GM23338 (cell line): ENCODE measurements at regions not wholly inside any gene's neighbourhood (a gene's known extent, or its start where the extent isn't known, plus 50 kb on each side); places are given as distances from the start of the nearest gene placed in this dataset.

Experiments
- CREB1 ChIP-seq: fragments of 250-450 bp; sonication (Bioruptor Pico); IDR thresholded peaks from 2 replicates; pipeline ENCODE4 v1.5.0; 2020; ENCODE audit warnings: low read depth, mild to moderate bottlenecking, moderate library complexity
- EZH2 ChIP-seq: fragments of 200-600 bp; sonication (generic); IDR thresholded peaks from one replicate; pipeline ENCODE4 v1.8.0; 2017; ENCODE audit warnings: antibody characterized with exemption, mild to moderate bottlenecking, low read depth; ENCODE audit not compliant: unreplicated experiment
- EZH2phosphoT487 ChIP-seq: fragments of 200-600 bp; sonication (generic); IDR thresholded peaks from one replicate; pipeline ENCODE4 v1.8.1; 2018; ENCODE audit warnings: antibody characterized with exemption; ENCODE audit not compliant: unreplicated experiment
- JUNB ChIP-seq: IDR thresholded peaks from one replicate; pipeline ENCODE4 v1.6.1; 2016; ENCODE audit warnings: antibody characterized with exemption; ENCODE audit not compliant: unreplicated experiment
- NANOG ChIP-seq: IDR thresholded peaks from 2 replicates; pipeline ENCODE4 v1.6.1; 2016; ENCODE audit warnings: antibody characterized with exemption, borderline replicate concordance
- POLR2AphosphoS5 ChIP-seq: IDR thresholded peaks from 2 replicates; pipeline ENCODE4 v1.6.1; 2016; ENCODE audit warnings: antibody characterized with exemption, low read depth
- STAT1 ChIP-seq: IDR thresholded peaks from one replicate; pipeline ENCODE4 v1.6.1; 2016; ENCODE audit warnings: antibody characterized with exemption; ENCODE audit not compliant: unreplicated experiment
- ZNF114 ChIP-seq: fragments of 250-450 bp; sonication (Bioruptor Pico); IDR thresholded peaks from 2 replicates; pipeline ENCODE4 v1.5.0; 2020; ENCODE audit warnings: mild to moderate bottlenecking, moderate library complexity
- ZNF331 ChIP-seq: fragments of 250-450 bp; sonication (Bioruptor Pico); IDR thresholded peaks from 2 replicates; pipeline ENCODE4 v1.5.0; 2020; ENCODE audit warnings: low read depth, mild to moderate bottlenecking, moderate library complexity
- TF ChIP-seq, protein P1 (sequence below), 2 experiments: fragments of 200-600 bp in 1 of 2; sonication (generic) in 1 of 2; conservative IDR thresholded peaks; 2 replicates each; pipeline versions ENCODE4 v1.5.1 to v1.6.1; 2016 to 2017; ENCODE audit warnings: antibody characterized with exemption in 2 of 2, low read depth in 2 of 2, mild to moderate bottlenecking in 2 of 2, moderate library complexity in 1 of 2
- TF ChIP-seq, protein P2 (sequence below): IDR thresholded peaks from one replicate; pipeline ENCODE4 v1.6.1; 2018; ENCODE audit warnings: antibody characterized with exemption; ENCODE audit not compliant: unreplicated experiment
- TF ChIP-seq, protein P3 (sequence below): IDR thresholded peaks from 2 replicates; pipeline ENCODE4 v1.6.1; 2016; ENCODE audit warnings: antibody characterized with exemption

DNA sequence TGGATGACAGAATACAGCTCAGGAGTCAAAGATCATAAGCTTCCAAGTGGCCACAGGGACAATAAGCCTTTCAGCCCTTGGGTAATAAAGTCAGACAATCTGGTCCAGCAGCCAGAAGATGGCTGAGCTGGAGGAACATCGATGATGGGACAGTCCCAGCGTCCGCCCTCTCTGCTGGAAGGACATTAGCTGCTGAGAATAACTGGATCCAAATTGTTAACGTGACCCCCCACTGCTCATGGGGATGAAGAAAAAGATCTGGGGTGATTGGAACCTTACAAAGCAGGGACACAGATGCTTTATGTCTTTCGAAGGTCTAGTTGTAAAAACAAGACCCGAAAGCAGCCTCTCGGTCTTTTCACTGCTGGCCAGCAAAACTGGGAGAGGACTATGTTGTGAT, 71.0 kb downstream of the IGLL5 start:
- TF ChIP-seq, protein P1, sequence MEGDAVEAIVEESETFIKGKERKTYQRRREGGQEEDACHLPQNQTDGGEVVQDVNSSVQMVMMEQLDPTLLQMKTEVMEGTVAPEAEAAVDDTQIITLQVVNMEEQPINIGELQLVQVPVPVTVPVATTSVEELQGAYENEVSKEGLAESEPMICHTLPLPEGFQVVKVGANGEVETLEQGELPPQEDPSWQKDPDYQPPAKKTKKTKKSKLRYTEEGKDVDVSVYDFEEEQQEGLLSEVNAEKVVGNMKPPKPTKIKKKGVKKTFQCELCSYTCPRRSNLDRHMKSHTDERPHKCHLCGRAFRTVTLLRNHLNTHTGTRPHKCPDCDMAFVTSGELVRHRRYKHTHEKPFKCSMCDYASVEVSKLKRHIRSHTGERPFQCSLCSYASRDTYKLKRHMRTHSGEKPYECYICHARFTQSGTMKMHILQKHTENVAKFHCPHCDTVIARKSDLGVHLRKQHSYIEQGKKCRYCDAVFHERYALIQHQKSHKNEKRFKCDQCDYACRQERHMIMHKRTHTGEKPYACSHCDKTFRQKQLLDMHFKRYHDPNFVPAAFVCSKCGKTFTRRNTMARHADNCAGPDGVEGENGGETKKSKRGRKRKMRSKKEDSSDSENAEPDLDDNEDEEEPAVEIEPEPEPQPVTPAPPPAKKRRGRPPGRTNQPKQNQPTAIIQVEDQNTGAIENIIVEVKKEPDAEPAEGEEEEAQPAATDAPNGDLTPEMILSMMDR (conservative IDR thresholded peaks at IDR 0.05; ENCODE audit: low read depth in 2 of 2): no peak
- TF ChIP-seq POLR2AphosphoS5 (no peak), EZH2 (no peak), EZH2phosphoT487 (no peak), STAT1 (no peak), NANOG (no peak), JUNB (no peak), CREB1 (CRISPR knock-in tag) (no peak), ZNF331 (CRISPR knock-in tag) (no peak), ZNF114 (no peak)
- TF ChIP-seq, protein P2, sequence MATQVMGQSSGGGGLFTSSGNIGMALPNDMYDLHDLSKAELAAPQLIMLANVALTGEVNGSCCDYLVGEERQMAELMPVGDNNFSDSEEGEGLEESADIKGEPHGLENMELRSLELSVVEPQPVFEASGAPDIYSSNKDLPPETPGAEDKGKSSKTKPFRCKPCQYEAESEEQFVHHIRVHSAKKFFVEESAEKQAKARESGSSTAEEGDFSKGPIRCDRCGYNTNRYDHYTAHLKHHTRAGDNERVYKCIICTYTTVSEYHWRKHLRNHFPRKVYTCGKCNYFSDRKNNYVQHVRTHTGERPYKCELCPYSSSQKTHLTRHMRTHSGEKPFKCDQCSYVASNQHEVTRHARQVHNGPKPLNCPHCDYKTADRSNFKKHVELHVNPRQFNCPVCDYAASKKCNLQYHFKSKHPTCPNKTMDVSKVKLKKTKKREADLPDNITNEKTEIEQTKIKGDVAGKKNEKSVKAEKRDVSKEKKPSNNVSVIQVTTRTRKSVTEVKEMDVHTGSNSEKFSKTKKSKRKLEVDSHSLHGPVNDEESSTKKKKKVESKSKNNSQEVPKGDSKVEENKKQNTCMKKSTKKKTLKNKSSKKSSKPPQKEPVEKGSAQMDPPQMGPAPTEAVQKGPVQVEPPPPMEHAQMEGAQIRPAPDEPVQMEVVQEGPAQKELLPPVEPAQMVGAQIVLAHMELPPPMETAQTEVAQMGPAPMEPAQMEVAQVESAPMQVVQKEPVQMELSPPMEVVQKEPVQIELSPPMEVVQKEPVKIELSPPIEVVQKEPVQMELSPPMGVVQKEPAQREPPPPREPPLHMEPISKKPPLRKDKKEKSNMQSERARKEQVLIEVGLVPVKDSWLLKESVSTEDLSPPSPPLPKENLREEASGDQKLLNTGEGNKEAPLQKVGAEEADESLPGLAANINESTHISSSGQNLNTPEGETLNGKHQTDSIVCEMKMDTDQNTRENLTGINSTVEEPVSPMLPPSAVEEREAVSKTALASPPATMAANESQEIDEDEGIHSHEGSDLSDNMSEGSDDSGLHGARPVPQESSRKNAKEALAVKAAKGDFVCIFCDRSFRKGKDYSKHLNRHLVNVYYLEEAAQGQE: no peak
- TF ChIP-seq, protein P3, sequence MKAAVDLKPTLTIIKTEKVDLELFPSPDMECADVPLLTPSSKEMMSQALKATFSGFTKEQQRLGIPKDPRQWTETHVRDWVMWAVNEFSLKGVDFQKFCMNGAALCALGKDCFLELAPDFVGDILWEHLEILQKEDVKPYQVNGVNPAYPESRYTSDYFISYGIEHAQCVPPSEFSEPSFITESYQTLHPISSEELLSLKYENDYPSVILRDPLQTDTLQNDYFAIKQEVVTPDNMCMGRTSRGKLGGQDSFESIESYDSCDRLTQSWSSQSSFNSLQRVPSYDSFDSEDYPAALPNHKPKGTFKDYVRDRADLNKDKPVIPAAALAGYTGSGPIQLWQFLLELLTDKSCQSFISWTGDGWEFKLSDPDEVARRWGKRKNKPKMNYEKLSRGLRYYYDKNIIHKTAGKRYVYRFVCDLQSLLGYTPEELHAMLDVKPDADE: no peak
